ENCODE measurements at regions not wholly inside any gene's neighbourhood (a gene's known extent, or its start where the extent isn't known, plus 50 kb on each side); places are given as distances from the start of the nearest gene placed in this dataset.
"Not testable (repeated sequence)": the region's sequence is repeated elsewhere in the genome, so short reads cannot be mapped to it uniquely, and the experiment has no call there.

- no peak for DNase-seq
Measured at GRCh38 chr17:13204607-13205237, 186.9 kb upstream of the ELAC2 start.

- no peak for DNase-seq
Measured at GRCh38 chr17:13202835-13203234, 185.0 kb upstream of the ELAC2 start.

- no peak for DNase-seq
Measured at GRCh38 chr17:13200671-13201070, 182.8 kb upstream of the ELAC2 start.

- DNase-seq = no peak
Measured at GRCh38 chr17:13199425-13199824, 181.6 kb upstream of the ELAC2 start.

GRCh38 chr17:13197586-13197985 is 179.8 kb upstream of the ELAC2 start:
- DNase-seq = no peak

GRCh38 chr17:13194887-13195286 is 177.1 kb upstream of the ELAC2 start:
- DNase-seq = no peak

- peak; percentile 72 for DNase-seq
Measured at GRCh38 chr17:13182854-13183253, 165.0 kb upstream of the ELAC2 start.

- DNase-seq = peak; percentile 70
Measured at GRCh38 chr17:13182450-13182849, 164.6 kb upstream of the ELAC2 start.

GRCh38 chr17:13181683-13182082 is 163.9 kb upstream of the ELAC2 start:
- DNase-seq = no peak

- no peak for DNase-seq
Measured at GRCh38 chr17:13176436-13176835, 158.6 kb upstream of the ELAC2 start.

- no peak for DNase-seq
Measured at GRCh38 chr17:13171790-13172189, 154.0 kb upstream of the ELAC2 start.

- DNase-seq = no peak
Measured at GRCh38 chr17:13162361-13162760, 144.5 kb upstream of the ELAC2 start.

GRCh38 chr17:13160790-13161189 is 143.0 kb upstream of the ELAC2 start:
- DNase-seq = no peak

- DNase-seq = no peak
Measured at GRCh38 chr17:13160296-13160695, 142.5 kb upstream of the ELAC2 start.

- DNase-seq = no peak
Measured at GRCh38 chr17:13158494-13159240, 140.8 kb upstream of the ELAC2 start.

GRCh38 chr17:13157656-13158055 is 139.8 kb upstream of the ELAC2 start:
- no peak for DNase-seq

GRCh38 chr17:13154930-13155329 is 137.1 kb upstream of the ELAC2 start:
- DNase-seq = no peak

GRCh38 chr17:13154398-13154797 is 136.6 kb upstream of the ELAC2 start:
- DNase-seq = no peak

GRCh38 chr17:13153036-13153435 is 135.2 kb upstream of the ELAC2 start:
- no peak for DNase-seq

GRCh38 chr17:13152501-13152900 is 134.7 kb upstream of the ELAC2 start:
- no peak for DNase-seq

- not testable (repeated sequence) for DNase-seq
Measured at GRCh38 chr17:13150738-13151137, 132.9 kb upstream of the ELAC2 start.

- DNase-seq = no peak
Measured at GRCh38 chr17:13143001-13143400, 125.2 kb upstream of the ELAC2 start.

GRCh38 chr17:13140750-13141149 is 122.9 kb upstream of the ELAC2 start:
- no peak for DNase-seq

- DNase-seq = no peak
Measured at GRCh38 chr17:13135506-13135905, 117.7 kb upstream of the ELAC2 start.

- no peak for DNase-seq
Measured at GRCh38 chr17:13134076-13134475, 116.2 kb upstream of the ELAC2 start.

Data from NCI-H774 (cell line).